Spinal cord (tissue), 9 donors: ENCODE measurements at regions not wholly inside any gene's neighbourhood (a gene's known extent, or its start where the extent isn't known, plus 50 kb on each side); places are given as distances from the start of the nearest gene placed in this dataset.

Source experiments
- DNase-seq, 6 donors: peaks; one replicate each; pipeline versions ENCODE4 v3.0.0 to v3.0.0-alpha.2; 2013 to 2015; ENCODE audit warnings: low spot score in 6 of 6, low read depth in 4 of 6
- H3K27ac ChIP-seq: one replicate; pipeline ENCODE4 v1.5.1; 2013; ENCODE audit warnings: low read depth, low read length, control low read depth
- H3K27me3 ChIP-seq: one replicate; pipeline ENCODE4 v1.6.1; 2013; ENCODE audit warnings: low read length; ENCODE audit not compliant: control insufficient read depth, insufficient read depth
- H3K36me3 ChIP-seq: one replicate; pipeline ENCODE4 v1.6.1; 2013; ENCODE audit warnings: low read length; ENCODE audit not compliant: control insufficient read depth, insufficient read depth
- H3K4me1 ChIP-seq: one replicate; pipeline ENCODE4 v1.6.1; 2013; ENCODE audit warnings: low read length; ENCODE audit not compliant: control insufficient read depth, insufficient read depth
- H3K4me3 ChIP-seq: one replicate; pipeline ENCODE4 v1.5.1; 2013; ENCODE audit warnings: low read depth, low read length, control low read depth
- H3K9me3 ChIP-seq: one replicate; pipeline ENCODE4 v1.6.1; 2013; ENCODE audit warnings: low read length; ENCODE audit not compliant: control insufficient read depth, insufficient read depth
- WGBS: methylation state at CpG from one replicate; pipeline ENCODE4 v1.1.5; 2013; ENCODE audit warnings: missing lambda C conversion rate; ENCODE audit not compliant: insufficient coverage; 5-methylcytosine and 5-hydroxymethylcytosine counted together
- donor health status: healthy.

DNA sequence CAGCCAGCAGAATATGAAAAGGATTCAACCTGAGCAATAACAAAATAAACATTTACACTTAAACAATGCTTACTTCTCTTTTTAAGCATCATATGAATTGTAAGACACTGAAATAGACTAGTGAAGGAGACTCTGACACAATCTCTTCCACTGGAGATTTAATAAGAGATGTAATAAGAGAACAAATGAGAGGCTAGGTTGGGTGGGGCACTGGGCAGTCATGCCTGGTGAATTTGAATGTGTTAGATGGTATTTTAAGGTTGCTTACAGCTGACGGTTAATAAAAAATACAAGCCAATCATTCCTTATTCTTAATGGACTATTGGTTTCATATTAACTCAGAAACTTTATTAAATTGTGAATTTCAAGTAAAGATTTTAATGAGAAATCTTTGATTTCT, 105.9 kb upstream of the TARS1 start:
- Histone ChIP-seq H3K27me3 (no peaks in the 10 kb centered on the region), H3K9me3 (no peaks in the 10 kb centered on the region), H3K4me3 (no peak overlapping the region), H3K4me1 (no peaks in the 10 kb centered on the region), H3K27ac (no peak overlapping the region), H3K36me3 (no peaks in the 10 kb centered on the region)
- DNase-seq, result no peak
- WGBS, result no CpG with 5 or more reads among the region's 1 CpG

- H3K4me1 ChIP-seq, result no peaks in the 10 kb centered on the region
- WGBS, result no CpG with 5 or more reads among the region's 4 CpGs
- no peaks in the 10 kb centered on the region for H3K36me3 ChIP-seq
- H3K27ac ChIP-seq, result no peak overlapping the region
- no peaks in the 10 kb centered on the region for H3K27me3 ChIP-seq
- H3K4me3 ChIP-seq, result no peak overlapping the region
- H3K9me3 ChIP-seq, result no peaks in the 10 kb centered on the region
- DNase-seq, result no peak
These were observed 103.7 kb upstream of the TARS1 start for GRCh38 chr5:33336891-33337636.

DNA sequence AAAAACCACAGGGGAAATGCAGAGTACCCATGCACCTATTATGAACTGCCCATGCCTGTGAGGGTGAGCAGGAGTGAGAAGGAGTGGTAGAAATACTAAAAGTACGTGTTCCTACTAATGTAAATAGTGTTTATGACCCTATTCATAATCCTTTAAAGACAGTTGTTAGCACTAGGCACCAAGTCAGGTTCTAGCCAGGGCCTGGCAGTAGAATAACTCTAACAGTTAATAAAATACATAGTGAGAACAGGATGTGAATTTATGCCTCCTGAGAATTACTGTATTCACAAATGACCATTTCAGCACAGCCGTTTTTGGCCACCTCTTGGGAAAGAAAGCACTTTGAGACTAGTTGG, 103.2 kb upstream of the TARS1 start:
- WGBS, result 50% methylated on average over 1 of the region's 2 CpGs
- H3K36me3 ChIP-seq, result no peaks in the 10 kb centered on the region
- H3K27me3 ChIP-seq, result no peaks in the 10 kb centered on the region
- DNase-seq, result no peak
- H3K9me3 ChIP-seq, result no peaks in the 10 kb centered on the region
- H3K27ac ChIP-seq, result no peak overlapping the region
- no peak overlapping the region for H3K4me3 ChIP-seq
- no peaks in the 10 kb centered on the region for H3K4me1 ChIP-seq

GRCh38 chr5:33338336-33339110, 102.2 kb upstream of the TARS1 start:
- WGBS, result no CpG with 5 or more reads among the region's 4 CpGs
- Histone ChIP-seq H3K9me3 (no peaks in the 10 kb centered on the region), H3K4me3 (no peak overlapping the region), H3K36me3 (no peaks in the 10 kb centered on the region), H3K27ac (no peak overlapping the region), H3K27me3 (no peaks in the 10 kb centered on the region), H3K4me1 (no peaks in the 10 kb centered on the region)
- DNase-seq, result peak in 1 of 6 donors; percentile 34

DNA sequence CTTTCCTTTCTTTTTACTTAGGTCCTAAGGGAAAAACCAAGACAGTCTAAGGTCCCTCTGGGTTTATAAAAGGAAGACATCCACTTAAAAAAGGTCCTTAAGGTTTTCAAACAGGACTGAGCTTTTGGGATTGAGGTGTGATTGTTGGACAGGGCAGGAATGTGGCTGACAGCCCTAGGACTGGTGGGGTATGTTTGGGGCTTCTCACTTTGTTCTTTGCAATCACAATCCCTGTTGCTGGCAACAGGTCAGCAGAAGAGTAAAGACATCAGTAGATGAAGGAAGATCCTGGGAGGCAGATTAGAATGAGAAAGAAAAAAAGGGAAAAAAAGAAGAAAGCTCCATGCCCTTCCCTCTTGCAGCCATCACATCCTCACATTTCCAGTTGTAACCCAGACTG, 101.4 kb upstream of the TARS1 start:
- no peak overlapping the region for H3K4me3 ChIP-seq
- H3K36me3 ChIP-seq, result no peaks in the 10 kb centered on the region
- H3K4me1 ChIP-seq, result no peaks in the 10 kb centered on the region
- H3K27ac ChIP-seq, result no peak overlapping the region
- no peaks in the 10 kb centered on the region for H3K9me3 ChIP-seq
- DNase-seq, result no peak
- H3K27me3 ChIP-seq, result no peaks in the 10 kb centered on the region

DNA sequence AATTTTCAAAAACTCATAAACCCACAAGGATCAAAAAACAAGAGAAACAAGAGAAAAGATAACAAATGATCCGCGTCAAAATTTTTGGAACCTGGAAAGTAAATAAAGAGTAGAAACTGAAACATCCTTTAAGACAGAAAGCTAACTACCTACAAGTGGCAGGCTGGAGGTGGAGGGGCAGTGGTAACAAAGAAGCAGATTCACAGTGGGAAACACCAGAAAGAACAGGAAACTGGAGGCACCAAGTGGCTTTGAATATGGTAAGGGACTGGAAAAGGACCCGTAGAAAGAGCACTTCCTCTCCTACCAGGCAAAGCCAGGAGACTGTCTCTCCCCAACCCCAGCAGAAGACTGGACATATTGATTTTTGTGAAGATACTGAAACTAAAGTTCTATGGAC, 100.6 kb upstream of the TARS1 start:
- H3K36me3 ChIP-seq, result no peaks in the 10 kb centered on the region
- H3K4me1 ChIP-seq, result no peaks in the 10 kb centered on the region
- H3K4me3 ChIP-seq, result no peak overlapping the region
- no peaks in the 10 kb centered on the region for H3K9me3 ChIP-seq
- H3K27ac ChIP-seq, result no peak overlapping the region
- no CpG with 5 or more reads among the region's 3 CpGs for WGBS
- H3K27me3 ChIP-seq, result no peaks in the 10 kb centered on the region
- no peak for DNase-seq

- no peaks in the 10 kb centered on the region for H3K9me3 ChIP-seq
- no peaks in the 10 kb centered on the region for H3K36me3 ChIP-seq
- DNase-seq, result no peak
- H3K27me3 ChIP-seq, result no peaks in the 10 kb centered on the region
- no peak overlapping the region for H3K27ac ChIP-seq
- no peaks in the 10 kb centered on the region for H3K4me1 ChIP-seq
- no peak overlapping the region for H3K4me3 ChIP-seq
- no CpG with 5 or more reads among the region's 4 CpGs for WGBS
These were observed 99.4 kb upstream of the TARS1 start for GRCh38 chr5:33341351-33341750.

DNA sequence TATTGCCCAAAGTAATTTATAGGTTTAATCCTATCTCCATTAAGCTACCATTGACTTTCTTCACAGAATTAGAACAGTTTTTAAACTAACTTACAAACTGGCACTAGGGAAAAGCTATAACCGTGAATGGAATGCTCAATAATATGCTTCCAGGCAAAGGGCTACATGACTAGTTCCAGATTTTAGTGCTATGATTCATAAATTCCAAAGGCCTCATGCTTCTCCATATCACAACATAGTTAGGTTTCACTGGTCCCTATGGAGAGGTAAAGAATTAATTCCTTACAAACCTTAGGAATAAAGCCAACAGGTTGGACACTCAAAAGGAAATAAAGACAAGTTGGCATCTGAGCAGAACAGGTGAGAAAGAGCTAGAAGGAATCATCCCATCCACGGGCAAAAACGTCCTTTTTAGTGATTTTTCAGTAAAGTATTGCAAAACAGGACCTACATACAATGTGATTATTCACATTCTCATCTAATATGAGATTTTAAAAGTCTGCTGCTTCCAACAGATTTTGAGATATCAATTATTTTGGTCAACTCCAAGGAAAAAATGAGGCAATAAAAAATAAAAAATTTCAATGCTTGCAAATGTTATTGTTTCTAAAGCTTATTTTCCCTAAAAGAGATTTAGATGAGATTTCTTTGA, 97.0 kb upstream of the TARS1 start:
- no CpG with 5 or more reads among the region's 3 CpGs for WGBS
- no peaks in the 10 kb centered on the region for H3K27me3 ChIP-seq
- no peak overlapping the region for H3K27ac ChIP-seq
- no peak overlapping the region for H3K4me3 ChIP-seq
- H3K36me3 ChIP-seq, result no peaks in the 10 kb centered on the region
- DNase-seq, result no peak
- no peaks in the 10 kb centered on the region for H3K4me1 ChIP-seq
- H3K9me3 ChIP-seq, result no peaks in the 10 kb centered on the region

DNA sequence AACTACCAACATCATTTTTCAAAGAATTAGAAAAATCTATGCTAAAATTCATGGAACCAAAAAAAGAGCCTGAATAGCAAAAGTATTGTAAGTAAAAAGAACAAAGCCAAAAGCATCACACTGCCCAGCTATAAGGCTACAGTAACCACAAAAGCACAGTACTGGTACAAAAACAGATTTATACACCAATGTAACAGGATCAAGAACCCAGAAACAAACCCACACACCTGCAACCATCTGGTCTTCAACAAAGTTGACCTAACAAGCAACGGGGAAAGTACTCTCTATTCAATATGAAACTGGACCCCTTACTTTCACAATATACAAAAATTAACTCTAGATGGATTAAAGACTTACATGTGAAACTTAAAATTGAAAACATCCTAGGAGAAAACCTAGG, 94.2 kb upstream of the TARS1 start:
- Histone ChIP-seq H3K9me3 (no peaks in the 10 kb centered on the region), H3K4me3 (no peak overlapping the region), H3K27me3 (no peaks in the 10 kb centered on the region), H3K27ac (no peak overlapping the region), H3K4me1 (no peaks in the 10 kb centered on the region), H3K36me3 (no peaks in the 10 kb centered on the region)
- no CpG with 5 or more reads among the region's 1 CpG for WGBS
- no peak for DNase-seq

- DNase-seq, result no peak
- no peak overlapping the region for H3K4me3 ChIP-seq
- H3K4me1 ChIP-seq, result no peaks in the 10 kb centered on the region
- H3K36me3 ChIP-seq, result no peaks in the 10 kb centered on the region
- no peaks in the 10 kb centered on the region for H3K27me3 ChIP-seq
- no peaks in the 10 kb centered on the region for H3K9me3 ChIP-seq
- WGBS, result no CpG with 5 or more reads among the region's 1 CpG
- H3K27ac ChIP-seq, result no peak overlapping the region
These were observed 79.0 kb upstream of the TARS1 start for GRCh38 chr5:33361781-33362180.
